HG03342 (cell line): ENCODE measurements at regions not wholly inside any gene's neighbourhood (a gene's known extent, or its start where the extent isn't known, plus 50 kb on each side); places are given as distances from the start of the nearest gene placed in this dataset.
A peak's percentile ranks its signal among the peaks of the same experiment; 100 is the strongest.
"Not testable (repeated sequence)": the region's sequence is repeated elsewhere in the genome, so short reads cannot be mapped to it uniquely, and the experiment has no call there.

Experiments used
- ATAC-seq: cut with Tn5 transposase; IDR thresholded peaks from one replicate; pipeline ENCODE4 v1.9.1; 2021; ENCODE audit warnings: mild to moderate bottlenecking, moderate library complexity; ENCODE audit not compliant: unreplicated experiment

DNA sequence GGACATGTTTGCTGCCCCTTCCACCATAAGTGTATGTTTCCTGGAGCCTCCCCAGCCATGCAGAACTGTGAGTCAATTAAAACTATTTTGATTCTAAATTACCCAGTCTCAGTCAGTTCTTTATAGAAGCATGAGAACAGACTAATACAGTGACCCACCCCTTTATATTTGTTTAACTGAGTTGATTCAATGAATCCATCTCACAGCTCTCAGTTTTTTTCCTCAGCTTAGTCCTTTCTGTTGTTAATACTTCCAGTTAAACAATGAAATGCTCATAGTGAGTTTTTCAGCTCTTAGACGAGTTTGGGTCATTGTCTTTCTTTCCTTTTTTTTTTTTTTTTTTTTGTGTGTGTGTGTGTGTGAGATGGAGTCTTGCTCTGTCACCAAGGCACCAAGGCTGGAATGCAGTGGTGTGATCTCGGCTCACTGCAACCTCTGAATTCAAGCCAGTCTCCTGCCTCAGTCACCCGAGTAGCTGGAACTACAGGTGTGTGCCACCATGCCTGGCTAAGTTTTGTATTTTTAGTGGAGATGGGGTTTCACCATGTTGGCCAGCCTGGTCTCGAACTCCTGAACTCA is 627.4 kb downstream of the SPATA31A7 start:
- ATAC-seq = not testable (repeated sequence)

DNA sequence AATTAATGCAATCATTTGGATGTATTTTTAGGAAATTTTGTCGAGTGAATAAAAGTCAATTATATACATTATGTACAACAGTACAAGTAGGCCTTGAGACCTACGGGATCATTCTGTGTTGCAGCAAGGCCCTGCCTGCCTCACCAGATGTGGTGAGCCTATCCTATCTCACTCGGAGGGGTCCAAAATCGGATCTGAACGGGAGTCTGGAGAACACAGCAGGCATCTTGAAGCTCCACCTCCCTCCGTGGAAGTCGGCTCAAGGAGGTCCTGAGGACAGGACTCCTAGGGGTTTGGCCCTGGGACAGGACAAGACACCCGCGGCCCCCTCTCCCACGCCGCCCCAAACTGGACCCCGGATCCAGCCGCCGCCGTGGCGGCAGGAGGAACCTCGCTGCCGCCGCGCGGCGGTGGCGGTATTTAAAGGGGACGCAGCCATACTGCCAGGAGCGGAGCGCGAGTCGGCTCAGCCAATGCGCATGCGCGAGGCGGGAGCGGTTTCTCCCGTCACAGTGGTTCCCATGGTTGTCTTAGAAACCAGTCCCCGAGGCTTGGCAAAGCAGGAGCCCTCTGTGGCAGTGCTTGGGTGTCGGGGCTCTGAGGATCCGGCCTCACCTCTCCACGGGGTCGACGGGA is 663.9 kb downstream of the SPATA31A7 start:
- ATAC-seq = peak; percentile 81

- not testable (repeated sequence) for ATAC-seq
Observed at GRCh38 chr9:61854260-61854640, 664.4 kb downstream of the SPATA31A7 start.

- ATAC-seq = peak; percentile 70
Observed at GRCh38 chr9:61856283-61856682, 666.4 kb downstream of the SPATA31A7 start.

DNA sequence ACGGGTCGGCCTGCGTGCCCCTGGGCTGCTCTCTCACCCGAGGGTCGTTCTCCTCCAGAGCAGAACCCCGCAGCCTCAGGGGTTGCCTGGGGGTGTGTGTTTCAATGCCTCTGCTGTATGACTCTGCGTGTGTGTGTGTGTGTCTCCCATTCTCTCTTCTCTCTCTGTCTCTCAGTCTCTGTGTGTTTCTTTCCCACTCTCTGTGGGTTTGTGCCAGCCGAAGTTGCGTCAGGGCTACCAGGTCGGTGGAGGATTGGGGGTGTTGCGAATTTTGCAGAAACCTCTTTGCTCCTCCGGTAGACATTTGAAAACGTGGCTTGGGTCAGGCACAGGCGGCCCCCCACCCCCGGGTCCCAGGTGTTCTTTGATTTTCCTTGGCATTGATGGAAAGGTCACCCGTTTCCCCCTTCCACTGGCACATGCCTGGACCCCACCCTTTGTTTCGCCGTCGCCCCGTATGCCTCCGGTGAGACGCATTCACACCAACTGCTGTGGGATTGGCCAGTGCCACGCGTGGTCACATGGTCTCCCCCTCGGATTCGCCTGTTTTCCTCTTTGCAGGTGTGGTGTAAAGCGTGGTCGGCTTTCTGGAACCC is 667.1 kb downstream of the SPATA31A7 start:
- not testable (repeated sequence) for ATAC-seq

DNA sequence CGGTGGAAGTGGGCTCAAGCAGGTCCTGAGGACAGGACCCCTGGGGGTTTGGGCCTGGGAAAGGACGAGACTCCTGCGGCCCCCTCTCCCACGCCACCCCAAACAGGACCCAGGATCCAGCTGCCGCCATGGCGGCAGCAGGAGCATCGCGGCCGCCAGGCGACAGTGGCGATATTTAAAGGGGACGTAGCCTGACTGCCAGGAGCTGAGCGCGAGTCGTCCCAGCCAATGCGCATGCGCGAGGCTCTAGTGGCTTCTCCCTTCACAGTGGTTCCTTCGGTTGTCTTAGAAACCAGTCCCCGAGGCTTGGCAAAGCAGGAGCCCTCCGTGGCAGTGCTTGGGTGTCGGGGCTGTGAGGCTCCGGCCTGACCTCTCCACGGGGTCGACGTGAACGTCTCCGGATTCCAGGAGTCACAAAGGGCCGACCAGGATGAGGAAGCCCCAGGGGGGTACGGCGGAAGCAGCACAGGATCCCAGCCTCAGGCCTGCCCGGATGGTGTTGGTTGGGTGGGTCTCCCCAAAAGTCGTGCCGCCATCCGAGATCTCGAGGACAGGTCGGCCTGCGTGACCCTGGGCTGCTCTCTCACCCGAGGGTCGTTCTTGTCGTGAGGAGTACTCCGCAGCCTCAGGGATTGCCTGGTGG is 668.0 kb downstream of the SPATA31A7 start:
- ATAC-seq = peak; percentile 68

DNA sequence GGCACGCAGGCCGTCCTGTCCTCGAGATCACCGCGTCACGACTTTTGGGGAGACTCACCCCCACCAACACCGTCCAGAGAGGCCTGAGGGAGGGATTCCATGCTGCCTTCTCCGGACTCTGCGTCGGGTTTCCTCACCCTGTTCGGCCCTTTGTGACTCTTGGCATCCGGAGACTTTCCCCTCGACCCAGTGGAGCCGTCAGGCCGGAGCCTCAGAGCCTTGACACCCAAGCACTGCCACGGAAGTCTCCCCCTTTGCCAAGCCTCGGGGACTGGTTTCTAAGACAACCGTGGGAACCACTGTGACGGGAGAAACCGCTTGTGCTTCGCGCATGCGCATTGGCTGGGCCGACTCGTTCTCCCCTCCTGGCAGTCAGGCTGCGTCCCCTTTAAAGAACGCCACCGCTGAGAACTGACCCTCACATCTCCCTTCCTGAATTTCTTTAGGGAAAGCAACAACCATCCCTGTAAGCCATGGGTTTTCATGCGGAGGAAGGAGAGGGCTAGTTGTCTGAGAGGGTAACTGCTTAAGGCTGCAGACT is 672.7 kb downstream of the SPATA31A7 start:
- not testable (repeated sequence) for ATAC-seq

DNA sequence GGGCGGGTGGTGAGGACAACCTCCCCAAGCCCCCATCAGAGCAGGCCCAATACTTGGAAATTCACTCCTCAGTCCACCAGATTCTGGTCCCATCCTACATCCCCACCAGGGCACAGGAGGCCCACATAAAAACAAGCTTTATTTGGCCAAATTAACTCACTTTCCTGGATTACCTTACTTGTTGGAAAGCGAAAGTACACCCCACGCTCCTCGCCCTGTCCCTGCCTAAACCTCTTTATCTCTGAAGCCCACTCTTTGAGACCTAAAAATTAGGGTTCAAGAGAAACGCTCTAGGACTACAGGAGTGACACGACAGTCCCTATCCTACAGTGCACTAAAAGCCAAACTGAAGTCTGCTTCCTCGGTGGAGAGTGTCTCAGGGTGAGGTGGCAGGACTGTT is 674.6 kb downstream of the SPATA31A7 start:
- ATAC-seq = not testable (repeated sequence)

- not testable (repeated sequence) for ATAC-seq
Observed at GRCh38 chr9:61868965-61869364, 679.1 kb downstream of the SPATA31A7 start.

DNA sequence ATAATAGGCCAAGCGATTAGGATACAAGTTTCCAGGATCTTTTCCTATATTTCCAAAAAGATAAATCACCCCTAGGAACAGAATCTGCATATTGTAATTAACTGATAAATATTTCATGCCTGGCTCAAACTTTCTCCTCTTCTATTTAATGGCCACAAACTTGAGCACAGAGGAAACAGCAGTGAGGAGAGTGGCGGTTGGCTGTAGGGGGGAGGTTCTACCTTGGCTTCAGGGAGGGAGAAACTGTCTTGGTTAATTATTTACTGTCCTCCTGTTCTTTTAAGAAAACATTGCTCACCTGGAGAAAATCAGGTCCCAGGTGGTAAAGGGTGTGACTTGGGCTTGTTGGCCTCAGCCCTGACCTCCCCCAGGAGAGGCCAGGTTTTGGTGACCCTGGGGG is 682.5 kb downstream of the SPATA31A7 start:
- ATAC-seq = not testable (repeated sequence)
